GM13977 (cell line): ENCODE measurements at regions not wholly inside any gene's neighbourhood (a gene's known extent, or its start where the extent isn't known, plus 50 kb on each side); places are given as distances from the start of the nearest gene placed in this dataset.

Experiments used
- DNase-seq: peaks from one replicate; pipeline ENCODE4 v3.0.0; 2012; ENCODE audit warnings: low spot score
- in situ Hi-C: fragments of 300-500 bp; cut with MboI; formaldehyde crosslinking; loops from one replicate; pipeline ENCODE4 v1.12.0; 2022; ENCODE audit warnings: low sequenced_read_pairs, low pct_unique_long_range_greater_than_20kb, mixed read lengths, inconsistent platforms; ENCODE audit not compliant: unreplicated experiment
- TF ChIP-seq, protein P1 (sequence below): IDR thresholded peaks from 2 replicates; pipeline ENCODE4 v1.5.1; 2012; ENCODE audit warnings: mild to moderate bottlenecking, control low read depth; ENCODE audit not compliant: insufficient read depth; ENCODE audit errors: extremely low read depth, missing control alignments

DNA sequence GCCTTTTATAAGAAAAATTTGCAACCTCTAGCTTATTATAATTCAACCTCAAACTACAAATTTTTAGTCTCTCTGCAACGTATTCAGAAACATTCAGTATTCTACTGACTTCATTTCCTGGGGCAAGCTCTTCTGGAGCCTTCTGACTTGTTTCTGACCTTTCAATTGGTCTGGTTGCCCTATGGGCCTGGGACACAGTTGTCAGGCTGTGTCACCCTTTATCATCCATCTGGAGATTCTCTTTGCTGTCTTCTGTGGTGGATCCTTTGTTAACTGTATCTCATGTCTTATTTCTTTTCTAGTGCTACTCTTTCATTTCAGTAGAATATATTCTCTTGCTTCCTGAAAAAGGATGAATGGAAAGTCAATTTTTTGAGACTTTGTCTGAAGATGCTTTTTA, 55.1 kb upstream of the PGRMC2 start:
- in situ Hi-C loops, result no loop called here
- DNase-seq, result no peak
- TF ChIP-seq, protein P1, sequence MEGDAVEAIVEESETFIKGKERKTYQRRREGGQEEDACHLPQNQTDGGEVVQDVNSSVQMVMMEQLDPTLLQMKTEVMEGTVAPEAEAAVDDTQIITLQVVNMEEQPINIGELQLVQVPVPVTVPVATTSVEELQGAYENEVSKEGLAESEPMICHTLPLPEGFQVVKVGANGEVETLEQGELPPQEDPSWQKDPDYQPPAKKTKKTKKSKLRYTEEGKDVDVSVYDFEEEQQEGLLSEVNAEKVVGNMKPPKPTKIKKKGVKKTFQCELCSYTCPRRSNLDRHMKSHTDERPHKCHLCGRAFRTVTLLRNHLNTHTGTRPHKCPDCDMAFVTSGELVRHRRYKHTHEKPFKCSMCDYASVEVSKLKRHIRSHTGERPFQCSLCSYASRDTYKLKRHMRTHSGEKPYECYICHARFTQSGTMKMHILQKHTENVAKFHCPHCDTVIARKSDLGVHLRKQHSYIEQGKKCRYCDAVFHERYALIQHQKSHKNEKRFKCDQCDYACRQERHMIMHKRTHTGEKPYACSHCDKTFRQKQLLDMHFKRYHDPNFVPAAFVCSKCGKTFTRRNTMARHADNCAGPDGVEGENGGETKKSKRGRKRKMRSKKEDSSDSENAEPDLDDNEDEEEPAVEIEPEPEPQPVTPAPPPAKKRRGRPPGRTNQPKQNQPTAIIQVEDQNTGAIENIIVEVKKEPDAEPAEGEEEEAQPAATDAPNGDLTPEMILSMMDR, result no peak

DNA sequence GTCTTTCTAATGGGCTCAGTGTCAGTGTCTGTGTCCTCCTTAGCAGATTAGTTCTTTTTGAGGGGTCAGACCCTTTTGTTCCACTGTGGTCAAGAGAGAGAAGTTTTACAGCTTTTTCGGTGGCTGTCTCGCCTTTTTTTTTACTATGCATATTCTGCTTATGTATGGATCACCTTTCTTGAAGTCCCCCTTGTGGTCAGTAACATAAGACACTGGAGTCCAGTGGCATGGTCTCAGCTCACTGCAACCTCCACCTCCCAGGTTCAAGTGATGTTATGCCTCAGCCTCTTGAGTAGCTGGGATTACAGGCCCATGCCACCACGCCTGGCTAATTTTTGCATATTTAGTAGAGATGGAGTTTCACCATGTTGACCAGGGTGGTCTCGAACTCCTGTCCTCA, 54.0 kb upstream of the PGRMC2 start:
- no peak for DNase-seq
- in situ Hi-C loops, result no loop called here
- TF ChIP-seq, protein P1, result no peak

DNA sequence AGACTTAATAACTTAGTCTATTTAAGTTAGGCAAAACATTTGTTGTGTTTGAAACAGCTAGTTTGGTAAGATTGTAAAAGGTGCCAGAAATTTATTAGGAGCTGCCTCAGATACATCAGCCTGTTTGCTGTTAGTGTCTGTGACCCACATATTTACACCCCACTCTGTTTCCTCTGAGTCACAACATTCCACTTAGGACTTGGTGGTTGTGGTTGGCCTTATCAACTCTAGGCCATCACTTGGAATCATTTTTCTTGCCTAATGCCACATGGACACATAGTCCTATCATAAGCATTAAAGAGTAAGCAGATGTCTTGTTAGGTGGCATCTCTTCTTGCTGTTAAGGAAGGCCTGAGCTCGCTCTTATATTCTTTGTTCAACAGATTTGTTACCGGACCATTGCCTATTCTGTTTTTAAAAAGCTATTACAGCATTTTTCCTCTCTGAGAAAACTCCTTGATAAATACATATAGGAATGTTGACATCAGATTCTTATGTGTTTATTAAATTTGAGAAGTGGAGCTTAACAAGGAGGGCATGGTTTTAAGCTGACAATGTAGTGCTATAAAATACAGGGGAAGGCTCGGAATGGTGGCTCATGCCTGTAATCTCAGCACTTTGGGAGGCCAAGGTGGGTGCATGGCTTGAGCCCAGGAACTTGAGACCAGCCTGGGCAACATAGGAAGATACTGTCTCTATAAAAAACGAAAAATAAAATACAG, 51.2 kb upstream of the PGRMC2 start:
- no peak for DNase-seq
- TF ChIP-seq, protein P1, result no peak
- in situ Hi-C loops, result no loop called here

DNA sequence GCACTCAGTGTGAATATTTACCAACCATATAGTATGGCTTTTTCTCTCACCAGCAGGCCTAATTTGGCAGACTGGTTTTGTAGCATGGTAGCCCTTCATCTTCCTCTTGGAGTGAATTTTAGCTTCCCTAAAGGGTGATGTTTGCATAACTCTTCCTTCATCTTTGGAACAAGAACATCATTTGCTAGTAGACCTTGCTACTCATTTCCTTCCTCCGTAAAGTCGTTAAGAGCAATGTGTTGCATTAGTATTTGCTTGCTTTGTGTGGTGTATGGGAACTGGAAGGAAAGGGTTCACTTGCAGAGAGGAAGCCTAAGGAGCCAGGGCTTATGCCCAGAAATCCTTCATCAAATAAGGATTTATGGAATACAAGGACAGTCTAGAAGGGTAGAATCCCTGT, 50.2 kb upstream of the PGRMC2 start:
- DNase-seq, result no peak
- in situ Hi-C loops, result no loop called here
- TF ChIP-seq, protein P1, result no peak
